Activated B cell treated with CpG ODN at 0.5 μM for 24 hours (primary cell): ENCODE measurements at regions not wholly inside any gene's neighbourhood (a gene's known extent, or its start where the extent isn't known, plus 50 kb on each side); places are given as distances from the start of the nearest gene placed in this dataset.

Experiments
- ATAC-seq: fragments of 200-7000 bp; cut with Tn5 transposase; one replicate; pipeline ENCODE4 v1.10.0; 2021; ENCODE audit warnings: low read depth, mild to moderate bottlenecking, moderate library complexity
- CTCF ChIA-PET: fragments of 350-600 bp; sonication (Branson Sonifier 250); formaldehyde crosslinking; loops from one replicate; lab custom pipeline; 2021; ENCODE audit warnings: antibody characterized with exemption; lab: Charles Lee
- POLR2A ChIA-PET: fragments of 350-600 bp; sonication (Branson Sonifier 250); formaldehyde crosslinking; loops from one replicate; lab custom pipeline; 2021; ENCODE audit warnings: antibody characterized with exemption; lab: Charles Lee
- DNase-seq: peaks from one replicate; pipeline ENCODE4 v3.0.0; 2022
- H3K27ac Mint-ChIP-seq: one replicate; pipeline ENCODE4 v1.8.0; 2020; ENCODE audit warnings: mixed read lengths
- H3K27me3 Mint-ChIP-seq: one replicate; pipeline ENCODE4 v1.8.0; 2021; ENCODE audit warnings: mixed read lengths
- H3K36me3 Mint-ChIP-seq: one replicate; pipeline ENCODE4 v1.8.0; 2021; ENCODE audit warnings: low read depth, mixed read lengths
- H3K4me1 Mint-ChIP-seq: one replicate; pipeline ENCODE4 v1.8.0; 2021; ENCODE audit warnings: mixed read lengths
- H3K4me3 Mint-ChIP-seq: one replicate; pipeline ENCODE4 v1.8.0; 2020; ENCODE audit warnings: mild to moderate bottlenecking, mixed read lengths
- H3K9me3 Mint-ChIP-seq: one replicate; pipeline ENCODE4 v1.8.0; 2020; ENCODE audit warnings: mixed read lengths
- intact Hi-C: fragments of 100-400 bp; cut with micrococcal nuclease; formaldehyde crosslinking; loops from one replicate; pipeline ENCODE4 v1.15.1; 2024
- TF ChIP-seq, protein P1 (sequence below): fragments of 200-600 bp; IDR thresholded peaks from one replicate; pipeline ENCODE4 v1.8.0; 2022; ENCODE audit warnings: antibody characterized with exemption, mild to moderate bottlenecking

DNA sequence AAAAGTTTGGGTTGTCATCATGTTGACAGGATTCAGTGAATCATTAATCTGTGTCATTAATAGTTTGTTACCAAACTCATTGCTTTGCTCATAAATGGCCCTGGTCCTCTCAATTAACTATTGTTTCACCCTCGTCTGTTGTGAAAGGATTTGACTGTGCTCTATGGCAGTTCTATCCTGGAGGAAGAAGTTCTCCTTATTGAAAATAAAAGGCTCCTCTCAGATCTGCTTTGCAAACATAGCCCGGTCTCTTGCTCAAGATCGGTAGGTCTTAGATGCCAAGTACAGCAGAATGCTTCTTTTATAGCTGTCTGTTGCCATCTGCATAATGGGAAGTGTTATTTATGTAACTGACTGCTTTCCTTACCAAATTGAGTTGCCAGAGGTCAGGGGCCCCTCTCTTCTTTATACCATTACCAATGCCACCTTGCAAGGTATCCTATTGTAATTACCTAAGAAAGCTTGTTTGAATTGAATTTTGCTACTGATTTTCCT lies 146.5 kb downstream of the EBLN2 start:
- TF ChIP-seq, protein P1, sequence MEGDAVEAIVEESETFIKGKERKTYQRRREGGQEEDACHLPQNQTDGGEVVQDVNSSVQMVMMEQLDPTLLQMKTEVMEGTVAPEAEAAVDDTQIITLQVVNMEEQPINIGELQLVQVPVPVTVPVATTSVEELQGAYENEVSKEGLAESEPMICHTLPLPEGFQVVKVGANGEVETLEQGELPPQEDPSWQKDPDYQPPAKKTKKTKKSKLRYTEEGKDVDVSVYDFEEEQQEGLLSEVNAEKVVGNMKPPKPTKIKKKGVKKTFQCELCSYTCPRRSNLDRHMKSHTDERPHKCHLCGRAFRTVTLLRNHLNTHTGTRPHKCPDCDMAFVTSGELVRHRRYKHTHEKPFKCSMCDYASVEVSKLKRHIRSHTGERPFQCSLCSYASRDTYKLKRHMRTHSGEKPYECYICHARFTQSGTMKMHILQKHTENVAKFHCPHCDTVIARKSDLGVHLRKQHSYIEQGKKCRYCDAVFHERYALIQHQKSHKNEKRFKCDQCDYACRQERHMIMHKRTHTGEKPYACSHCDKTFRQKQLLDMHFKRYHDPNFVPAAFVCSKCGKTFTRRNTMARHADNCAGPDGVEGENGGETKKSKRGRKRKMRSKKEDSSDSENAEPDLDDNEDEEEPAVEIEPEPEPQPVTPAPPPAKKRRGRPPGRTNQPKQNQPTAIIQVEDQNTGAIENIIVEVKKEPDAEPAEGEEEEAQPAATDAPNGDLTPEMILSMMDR, result no peak
- H3K27ac Mint-ChIP-seq, result no peak overlapping the region
- ATAC-seq, result no peak
- no peaks in the 10 kb centered on the region for H3K4me1 Mint-ChIP-seq
- POLR2A ChIA-PET, result no interaction called here
- DNase-seq, result no peak
- CTCF ChIA-PET, result no interaction called here
- peaks cover 4% of the 10 kb centered on the region for H3K27me3 Mint-ChIP-seq
- H3K9me3 Mint-ChIP-seq, result no peaks in the 10 kb centered on the region
- H3K36me3 Mint-ChIP-seq, result no peaks in the 10 kb centered on the region
- intact Hi-C loops, result no loop called here
- no peak overlapping the region for H3K4me3 Mint-ChIP-seq

GRCh38 chr3:73210759-73211158 lies 149.3 kb downstream of the EBLN2 start:
- H3K27ac Mint-ChIP-seq, result no peak overlapping the region

DNA sequence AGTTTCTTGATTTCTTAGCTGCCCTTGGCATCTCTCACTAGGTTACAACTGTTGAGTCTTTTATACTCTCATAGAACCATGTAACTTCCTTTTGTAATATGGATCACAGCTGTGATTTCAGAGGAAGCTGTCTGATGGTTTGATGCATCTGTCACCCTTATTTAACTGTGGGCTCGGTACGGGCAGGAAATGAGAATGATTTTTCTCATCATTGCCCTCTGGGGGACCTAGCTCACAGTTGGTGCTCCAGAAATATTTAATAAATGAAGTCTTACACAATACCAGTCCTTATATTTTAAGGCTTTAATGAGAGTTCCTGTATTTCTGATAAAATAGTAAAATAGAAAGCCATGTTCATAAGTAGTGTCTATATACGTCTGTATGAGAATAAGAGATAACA lies 151.2 kb downstream of the EBLN2 start:
- ChIA-PET CTCF (no interaction called here), POLR2A (no interaction called here)
- intact Hi-C loops, result no loop called here
- Mint-ChIP-seq H3K4me3 (no peak overlapping the region), H3K4me1 (no peaks in the 10 kb centered on the region), H3K27me3 (peaks cover 4% of the 10 kb centered on the region), H3K9me3 (no peaks in the 10 kb centered on the region), H3K27ac (no peak overlapping the region), H3K36me3 (no peaks in the 10 kb centered on the region)
- no peak for ATAC-seq
- TF ChIP-seq, protein P1, result no peak
- DNase-seq, result no peak

More at GRCh38 chr3:73210759-73211158, 149.3 kb downstream of the EBLN2 start:
- no peak for DNase-seq
- CTCF ChIA-PET, result no interaction called here
- no peak for ATAC-seq
- no peaks in the 10 kb centered on the region for H3K36me3 Mint-ChIP-seq
- H3K27me3 Mint-ChIP-seq, result peaks cover 4% of the 10 kb centered on the region
- H3K9me3 Mint-ChIP-seq, result no peaks in the 10 kb centered on the region
- intact Hi-C loops, result no loop called here
- TF ChIP-seq, protein P1, result no peak
- no peak overlapping the region for H3K4me3 Mint-ChIP-seq
- no peaks in the 10 kb centered on the region for H3K4me1 Mint-ChIP-seq
- POLR2A ChIA-PET, result no interaction called here

- TF ChIP-seq, protein P1, result no peak
- POLR2A ChIA-PET, result no interaction called here
- no peaks in the 10 kb centered on the region for H3K36me3 Mint-ChIP-seq
- no peak overlapping the region for H3K4me3 Mint-ChIP-seq
- H3K9me3 Mint-ChIP-seq, result no peaks in the 10 kb centered on the region
- CTCF ChIA-PET, result no interaction called here
- DNase-seq (no peak), ATAC-seq (no peak)
- peaks cover 4% of the 10 kb centered on the region for H3K27me3 Mint-ChIP-seq
- no peaks in the 10 kb centered on the region for H3K4me1 Mint-ChIP-seq
- no peak overlapping the region for H3K27ac Mint-ChIP-seq
- intact Hi-C loops, result no loop called here
These were observed 152.4 kb downstream of the EBLN2 start for GRCh38 chr3:73213896-73214295.

GRCh38 chr3:73214846-73215245 lies 153.4 kb downstream of the EBLN2 start:
- H3K4me3 Mint-ChIP-seq, result no peak overlapping the region
- H3K9me3 Mint-ChIP-seq, result no peaks in the 10 kb centered on the region
- no peaks in the 10 kb centered on the region for H3K36me3 Mint-ChIP-seq
- no peak overlapping the region for H3K27ac Mint-ChIP-seq
- TF ChIP-seq, protein P1, result no peak
- ChIA-PET CTCF (no interaction called here), POLR2A (no interaction called here)
- DNase-seq (no peak), ATAC-seq (no peak)
- H3K27me3 Mint-ChIP-seq, result peaks cover 4% of the 10 kb centered on the region
- H3K4me1 Mint-ChIP-seq, result no peaks in the 10 kb centered on the region
- intact Hi-C loops, result no loop called here
